Body of pancreas (tissue), 4 donors: ENCODE measurements at regions not wholly inside any gene's neighbourhood (a gene's known extent, or its start where the extent isn't known, plus 50 kb on each side); places are given as distances from the start of the nearest gene placed in this dataset.

Experiments
- ATAC-seq: fragments of 150-250 bp; one replicate; pipeline ENCODE4 v1.9.1; 2016
- DNase-seq, 4 donors: peaks; one replicate each; pipeline ENCODE4 v3.0.0-alpha.2; 2019
- H3K27ac ChIP-seq, 4 donors: fragments of 200-600 bp; sonication (generic); 1 replicate in 3 of 4; 2 replicates in 1 of 4; pipeline versions ENCODE4 v1.5.1 to v1.6.1; 2016 to 2019; ENCODE audit warnings: mild to moderate bottlenecking in 1 of 4, mixed read lengths in 1 of 4, moderate library complexity in 1 of 4
- H3K27me3 ChIP-seq, 2 donors: fragments of 200-600 bp; sonication (generic); one replicate each; pipeline ENCODE4 v1.6.0; 2016; ENCODE audit warnings: mild to moderate bottlenecking in 1 of 2
- H3K36me3 ChIP-seq, 2 donors: fragments of 200-600 bp; sonication (generic); replicated peaks in 1 of 2; 2 replicates each; pipeline ENCODE4 v1.5.1; 2016; ENCODE audit warnings: low read depth in 2 of 2; ENCODE audit not compliant: insufficient read depth in 1 of 2
- H3K4me1 ChIP-seq: fragments of 200-600 bp; sonication (generic); one replicate; pipeline ENCODE4 v1.6.0; 2016
- H3K4me3 ChIP-seq, 2 donors: fragments of 200-600 bp; sonication (generic); 1 replicate in 1 of 2; 2 replicates in 1 of 2; pipeline ENCODE4 v1.5.1; 2016 to 2019
- H3K9me3 ChIP-seq, 3 donors: fragments of 200-600 bp; sonication (generic); 1 replicate in 2 of 3; 2 replicates in 1 of 3; pipeline ENCODE4 v1.5.1; 2016
- POLR2A ChIP-seq, 3 donors: fragments of 450-650 bp; IDR thresholded peaks; one replicate each; pipeline ENCODE4 v1.6.1; 2016; ENCODE audit warnings: antibody characterized with exemption in 3 of 3, mild to moderate bottlenecking in 2 of 3
- WGBS, 2 donors: methylation state at CpG; one replicate each; pipeline ENCODE4 v1.1.5; 2017; 5-methylcytosine and 5-hydroxymethylcytosine counted together
- intact Hi-C: fragments of 100-400 bp; cut with DNase I; formaldehyde crosslinking; loops from one replicate; pipeline ENCODE4 v1.15.1; 2023
- TF ChIP-seq, protein P1 (sequence below), 7 experiments: fragments of 450-650 bp in 4 of 7; fragments of 200-600 bp in 3 of 7; sonication (generic) in 3 of 7; IDR thresholded peaks; one replicate each; pipeline ENCODE4 v1.5.1; 2016 to 2019; ENCODE audit warnings: antibody characterized with exemption in 7 of 7

DNA sequence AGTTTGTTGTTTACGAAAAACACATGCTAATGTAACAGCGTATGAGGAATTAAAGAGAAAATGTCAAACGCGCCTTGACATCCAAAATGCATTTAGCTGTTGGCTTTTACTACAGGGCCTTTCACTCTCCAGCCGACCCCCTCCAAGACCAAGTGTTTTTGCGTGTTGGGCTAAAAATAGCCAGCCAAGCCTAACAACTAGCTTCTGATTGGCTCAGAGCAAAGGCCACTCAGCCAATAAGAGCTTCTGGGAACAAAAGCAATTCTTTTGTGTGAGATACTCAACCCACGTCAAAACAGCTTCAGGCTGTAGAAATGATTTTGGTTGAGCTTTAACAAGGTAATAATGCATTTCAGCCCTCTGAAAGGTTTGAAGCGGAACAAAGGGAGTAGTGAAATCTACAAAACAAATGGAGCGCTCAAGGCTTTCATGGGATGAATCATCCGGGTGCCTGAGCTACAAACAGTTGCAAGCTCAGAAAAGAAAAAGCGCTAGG, 198.7 kb upstream of the DCN start:
- H3K27me3 ChIP-seq: no peaks in the 10 kb centered on the region
- H3K4me3 ChIP-seq: no peak overlapping the region
- no peaks in the 10 kb centered on the region for H3K9me3 ChIP-seq
- H3K27ac ChIP-seq: peak overlapping the region in 3 of 4 donors; percentile 30 to 73 (median 56)
- DNase-seq (peak; percentile 28 to 67 (median 52)), ATAC-seq (peak; percentile 80)
- no peaks in the 10 kb centered on the region for H3K36me3 ChIP-seq
- H3K4me1 ChIP-seq: peaks cover 21% of the 10 kb centered on the region
- 7 to 14% methylated on average over 11 of the region's 11 CpGs for WGBS, 2 donors
- TF ChIP-seq, protein P1, sequence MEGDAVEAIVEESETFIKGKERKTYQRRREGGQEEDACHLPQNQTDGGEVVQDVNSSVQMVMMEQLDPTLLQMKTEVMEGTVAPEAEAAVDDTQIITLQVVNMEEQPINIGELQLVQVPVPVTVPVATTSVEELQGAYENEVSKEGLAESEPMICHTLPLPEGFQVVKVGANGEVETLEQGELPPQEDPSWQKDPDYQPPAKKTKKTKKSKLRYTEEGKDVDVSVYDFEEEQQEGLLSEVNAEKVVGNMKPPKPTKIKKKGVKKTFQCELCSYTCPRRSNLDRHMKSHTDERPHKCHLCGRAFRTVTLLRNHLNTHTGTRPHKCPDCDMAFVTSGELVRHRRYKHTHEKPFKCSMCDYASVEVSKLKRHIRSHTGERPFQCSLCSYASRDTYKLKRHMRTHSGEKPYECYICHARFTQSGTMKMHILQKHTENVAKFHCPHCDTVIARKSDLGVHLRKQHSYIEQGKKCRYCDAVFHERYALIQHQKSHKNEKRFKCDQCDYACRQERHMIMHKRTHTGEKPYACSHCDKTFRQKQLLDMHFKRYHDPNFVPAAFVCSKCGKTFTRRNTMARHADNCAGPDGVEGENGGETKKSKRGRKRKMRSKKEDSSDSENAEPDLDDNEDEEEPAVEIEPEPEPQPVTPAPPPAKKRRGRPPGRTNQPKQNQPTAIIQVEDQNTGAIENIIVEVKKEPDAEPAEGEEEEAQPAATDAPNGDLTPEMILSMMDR (IDR thresholded peaks at IDR 0.05): no peak
- TF ChIP-seq POLR2A (IDR thresholded peaks at IDR 0.05): peak in 2 of 3 donors; percentile 34 to 39
- intact Hi-C loops: no loop called here

DNA sequence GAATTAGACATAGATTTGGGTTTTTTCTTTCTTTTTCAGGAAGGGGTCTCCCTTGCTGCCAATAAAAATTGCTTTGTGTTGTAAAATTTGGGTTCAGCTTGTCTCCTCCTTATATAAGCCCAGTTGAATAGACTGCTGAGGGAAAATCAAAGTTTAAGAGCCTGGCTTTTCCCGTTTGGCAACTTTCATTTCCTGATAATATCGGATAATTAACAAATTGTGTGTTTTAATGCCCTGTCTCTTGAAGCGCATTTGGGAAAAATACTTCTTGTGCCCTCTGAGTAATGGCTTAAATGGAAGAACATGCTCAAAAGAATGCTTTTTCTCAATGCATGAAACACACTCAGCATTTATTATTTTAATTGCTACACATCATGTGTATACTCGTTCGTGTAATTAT, 198.0 kb upstream of the DCN start:
- H3K4me1 ChIP-seq: peaks cover 21% of the 10 kb centered on the region
- ATAC-seq (no peak), DNase-seq (no peak)
- H3K4me3 ChIP-seq: no peak overlapping the region
- no peaks in the 10 kb centered on the region for H3K36me3 ChIP-seq
- TF ChIP-seq, protein P1 (IDR thresholded peaks at IDR 0.05): no peak
- no peak for TF ChIP-seq POLR2A (IDR thresholded peaks at IDR 0.05)
- intact Hi-C loops: no loop called here
- no peaks in the 10 kb centered on the region for H3K27me3 ChIP-seq
- WGBS, 2 donors: 27 to 31% methylated on average over 5 of the region's 5 CpGs
- H3K27ac ChIP-seq: peak overlapping the region in 3 of 4 donors; percentile 30 to 73 (median 56)
- no peaks in the 10 kb centered on the region for H3K9me3 ChIP-seq

DNA sequence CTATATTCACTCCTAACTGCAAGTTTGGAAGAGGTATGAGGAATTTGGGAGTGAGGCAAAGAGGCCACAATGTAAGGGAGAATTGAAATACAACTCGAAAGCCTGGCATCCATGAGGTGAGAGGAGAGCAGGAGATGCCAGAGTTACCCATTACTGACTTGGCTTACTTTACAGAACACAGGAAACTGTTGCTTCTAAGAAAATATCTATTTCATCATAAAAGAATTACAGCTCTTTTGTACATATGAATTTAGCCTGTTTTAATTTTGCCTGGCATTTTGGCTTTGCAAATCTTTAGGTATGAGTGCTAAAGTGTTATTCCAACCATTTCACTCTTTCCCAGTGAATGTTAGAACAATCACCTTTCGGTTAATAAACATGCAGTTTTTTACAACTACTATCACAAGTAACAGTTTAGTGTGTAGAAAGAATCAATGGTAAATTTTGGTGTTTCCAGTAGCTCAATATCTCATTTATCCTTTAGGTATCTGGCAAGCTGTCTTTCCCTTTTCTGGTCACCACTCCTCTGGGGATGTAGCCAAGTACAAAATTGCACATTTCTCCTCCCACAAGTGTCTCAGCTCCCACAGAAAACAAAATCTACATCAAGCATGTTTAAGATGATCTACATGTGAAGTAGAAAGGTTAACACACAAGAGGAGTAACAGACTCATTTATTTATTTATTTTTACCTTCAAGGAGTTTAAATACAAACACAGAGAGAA, 196.6 kb upstream of the DCN start:
- 80 to 92% methylated on average over 2 of the region's 2 CpGs for WGBS, 2 donors
- ATAC-seq (no peak), DNase-seq (no peak)
- TF ChIP-seq, protein P1 (IDR thresholded peaks at IDR 0.05): no peak
- TF ChIP-seq POLR2A (IDR thresholded peaks at IDR 0.05): no peak
- Histone ChIP-seq H3K27ac (no peak overlapping the region), H3K27me3 (no peaks in the 10 kb centered on the region), H3K9me3 (no peaks in the 10 kb centered on the region), H3K4me3 (no peak overlapping the region), H3K36me3 (no peaks in the 10 kb centered on the region), H3K4me1 (peaks cover 14% of the 10 kb centered on the region)
- intact Hi-C loops: loop anchor here (10.0 kb wide), 1 partner anchor 1276 kb away; no protein-coding TSS in a partner anchor

DNA sequence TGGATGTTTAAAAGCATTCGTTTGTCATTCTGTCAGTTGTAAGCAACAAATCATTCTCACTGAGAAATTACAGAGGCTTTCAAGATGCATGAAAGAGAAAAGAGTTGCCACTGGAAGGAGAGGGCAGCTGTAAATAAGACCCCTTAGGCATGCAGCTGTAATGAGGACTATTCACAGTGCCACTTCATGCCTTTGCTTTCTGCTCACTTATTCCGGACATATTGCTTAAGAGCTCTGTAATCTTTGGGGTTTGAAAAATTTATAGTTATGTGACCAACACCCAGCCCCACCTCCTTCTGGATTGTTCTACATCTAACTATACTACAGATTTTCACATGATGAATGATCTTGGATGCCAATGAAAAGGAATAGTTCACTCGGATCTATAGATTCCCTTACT, 194.8 kb upstream of the DCN start:
- TF ChIP-seq, protein P1 (IDR thresholded peaks at IDR 0.05): no peak
- no peak for TF ChIP-seq POLR2A (IDR thresholded peaks at IDR 0.05)
- WGBS, 2 donors: 69 to 71% methylated on average over 3 of the region's 3 CpGs
- ATAC-seq (no peak), DNase-seq (no peak)
- no peak overlapping the region for H3K4me3 ChIP-seq
- H3K36me3 ChIP-seq: no peaks in the 10 kb centered on the region
- intact Hi-C loops: loop anchor here (10.0 kb wide), 1 partner anchor 1277 kb away; no protein-coding TSS in a partner anchor
- H3K27ac ChIP-seq: no peak overlapping the region
- H3K27me3 ChIP-seq: peaks cover 0 to 3% of the 10 kb centered on the region in 2 donors
- H3K4me1 ChIP-seq: peaks cover 5% of the 10 kb centered on the region
- H3K9me3 ChIP-seq: no peaks in the 10 kb centered on the region
